HCEC 1CT (cell line): ENCODE measurements at regions not wholly inside any gene's neighbourhood (a gene's known extent, or its start where the extent isn't known, plus 50 kb on each side); places are given as distances from the start of the nearest gene placed in this dataset.

Experiments
- DNase-seq: peaks from one replicate; pipeline ENCODE4 v3.0.0-alpha.2; 2017

GRCh38 chr7:131235489-131236317 lies 92.0 kb upstream of the MKLN1 start:
- peak; percentile 97 for DNase-seq

GRCh38 chr7:131236318-131236672 lies 91.4 kb upstream of the MKLN1 start:
- DNase-seq = no peak

GRCh38 chr7:131238347-131238931 lies 89.2 kb upstream of the MKLN1 start:
- peak; percentile 94 for DNase-seq

- DNase-seq = no peak
These were observed 86.3 kb upstream of the MKLN1 start for GRCh38 chr7:131241386-131241785.

GRCh38 chr7:131242123-131242650 lies 85.5 kb upstream of the MKLN1 start:
- DNase-seq = no peak

- DNase-seq = peak; percentile 90
These were observed 83.3 kb upstream of the MKLN1 start for GRCh38 chr7:131244259-131244852.

- DNase-seq = peak; percentile 98
These were observed 78.7 kb upstream of the MKLN1 start for GRCh38 chr7:131249003-131249402.

GRCh38 chr7:131249483-131249882 lies 78.2 kb upstream of the MKLN1 start:
- no peak for DNase-seq

GRCh38 chr7:131250331-131250730 lies 77.3 kb upstream of the MKLN1 start:
- DNase-seq = no peak

- DNase-seq = no peak
These were observed 76.3 kb upstream of the MKLN1 start for GRCh38 chr7:131251371-131251770.

GRCh38 chr7:131252976-131253375 lies 74.7 kb upstream of the MKLN1 start:
- no peak for DNase-seq

GRCh38 chr7:131254211-131254610 lies 73.5 kb upstream of the MKLN1 start:
- peak; percentile 41 for DNase-seq

- no peak for DNase-seq
These were observed 72.4 kb upstream of the MKLN1 start for GRCh38 chr7:131255242-131255641.

GRCh38 chr7:131261476-131261994 lies 66.1 kb upstream of the MKLN1 start:
- DNase-seq = no peak

- DNase-seq = no peak
These were observed 62.4 kb upstream of the MKLN1 start for GRCh38 chr7:131265227-131265626.

- no peak for DNase-seq
These were observed 60.0 kb upstream of the MKLN1 start for GRCh38 chr7:131267631-131268030.

GRCh38 chr7:131268906-131269305 lies 58.8 kb upstream of the MKLN1 start:
- DNase-seq = no peak

- DNase-seq = no peak
These were observed 55.6 kb upstream of the MKLN1 start for GRCh38 chr7:131272086-131272485.

- DNase-seq = no peak
These were observed 52.7 kb upstream of the MKLN1 start for GRCh38 chr7:131274986-131275385.

GRCh38 chr7:131276190-131276589 lies 51.5 kb upstream of the MKLN1 start:
- no peak for DNase-seq

- DNase-seq = no peak
These were observed 50.9 kb upstream of the MKLN1 start for GRCh38 chr7:131276748-131277147.
